ENCODE measurements at regions not wholly inside any gene's neighbourhood (a gene's known extent, or its start where the extent isn't known, plus 50 kb on each side); places are given as distances from the start of the nearest gene placed in this dataset.

DNA sequence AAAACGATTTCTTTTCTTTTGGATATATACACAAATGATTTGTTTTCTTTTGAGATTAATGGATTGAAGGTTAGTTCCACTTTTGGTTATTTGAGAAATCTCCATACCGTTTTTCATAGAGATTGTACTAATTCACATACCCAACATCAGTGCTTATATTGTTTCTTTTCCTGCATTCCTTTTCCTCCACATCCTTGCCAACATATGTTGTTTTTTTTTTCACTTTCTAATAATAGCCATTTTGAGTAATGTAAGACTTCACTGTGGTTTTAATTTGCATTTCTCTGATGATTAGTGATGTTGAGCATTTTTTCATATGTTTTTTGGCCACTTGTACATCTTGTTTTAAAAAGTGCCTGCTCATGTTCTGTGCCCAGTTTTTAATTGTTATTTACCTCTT is 846.4 kb upstream of the EYS start:
- no peaks in the 10 kb centered on the region for H3K36me3 ChIP-seq (ENCODE audit: insufficient read depth, low read length)
- no peaks in the 10 kb centered on the region for H3K36me3 Mint-ChIP-seq
- H3K4me3 ChIP-seq (ENCODE audit: low read length in 2 of 2): no peak overlapping the region
- H3K27me3 Mint-ChIP-seq: no peaks in the 10 kb centered on the region
- no peak for DNase-seq
- H3K9me3 ChIP-seq (ENCODE audit: control insufficient read depth in 1 of 2, low read length in 2 of 2): no peaks in the 10 kb centered on the region
- H3K4me1 Mint-ChIP-seq: no peaks in the 10 kb centered on the region
- no peak overlapping the region for H3K4me3 Mint-ChIP-seq
- ChIA-PET CTCF (ENCODE audit: partially characterized antibody) (no interaction called here), POLR2A (ENCODE audit: partially characterized antibody) (no interaction called here)
- H3K27ac Mint-ChIP-seq: no peak overlapping the region
- no peak overlapping the region for H3K27ac ChIP-seq (ENCODE audit: low read depth, low read length)
- intact Hi-C loops (cut with micrococcal nuclease): no loop called here
- H3K9me3 Mint-ChIP-seq: peaks cover 0 to 25% (median 12%) of the 10 kb centered on the region in 8 donors
- H3K27me3 ChIP-seq (ENCODE audit: insufficient read depth, low read length): no peaks in the 10 kb centered on the region
- H3K4me1 ChIP-seq (ENCODE audit: insufficient read depth, low read length): no peaks in the 10 kb centered on the region

DNA sequence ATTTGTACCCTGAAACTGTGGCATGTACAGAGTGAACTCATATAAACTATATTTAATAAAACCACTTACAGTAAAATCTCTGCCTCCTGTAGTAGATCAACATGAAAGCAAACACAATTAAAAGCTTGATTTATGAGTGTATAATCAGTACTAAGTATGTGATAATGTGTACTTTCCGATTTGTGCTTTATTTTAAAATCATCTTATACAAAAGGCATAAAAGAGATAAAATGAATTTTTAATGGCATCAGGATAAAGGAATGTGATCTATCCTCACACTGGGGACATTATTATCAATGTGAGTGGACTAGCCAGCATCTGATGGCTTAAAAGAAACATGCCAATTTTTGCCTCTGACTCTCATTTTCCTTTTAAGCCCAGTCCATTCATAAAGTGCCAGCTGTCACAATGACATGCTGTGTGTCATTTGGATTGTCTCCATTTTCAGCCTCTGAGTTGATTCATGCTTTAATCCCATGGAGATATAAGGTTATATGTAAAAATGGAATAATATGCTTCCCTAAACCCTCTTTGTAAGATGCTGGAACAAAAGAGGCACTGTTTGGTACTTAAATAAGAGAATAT is 831.6 kb upstream of the EYS start:
- Histone ChIP-seq H3K27ac (ENCODE audit: low read depth, low read length) (no peak overlapping the region), H3K27me3 (ENCODE audit: insufficient read depth, low read length) (no peaks in the 10 kb centered on the region), H3K9me3 (ENCODE audit: control insufficient read depth in 1 of 2, low read length in 2 of 2) (no peaks in the 10 kb centered on the region), H3K4me3 (ENCODE audit: low read length in 2 of 2) (no peak overlapping the region), H3K36me3 (ENCODE audit: insufficient read depth, low read length) (no peaks in the 10 kb centered on the region), H3K4me1 (ENCODE audit: insufficient read depth, low read length) (no peaks in the 10 kb centered on the region)
- H3K27me3 Mint-ChIP-seq: no peaks in the 10 kb centered on the region
- POLR2A ChIA-PET (ENCODE audit: partially characterized antibody): no interaction called here
- CTCF ChIA-PET (ENCODE audit: partially characterized antibody): no interaction called here
- no peaks in the 10 kb centered on the region for H3K4me1 Mint-ChIP-seq
- DNase-seq: no peak
- H3K9me3 Mint-ChIP-seq: peaks cover 3 to 16% (median 8%) of the 10 kb centered on the region in 8 donors
- no peaks in the 10 kb centered on the region for H3K36me3 Mint-ChIP-seq
- H3K4me3 Mint-ChIP-seq: no peak overlapping the region
- intact Hi-C loops (cut with micrococcal nuclease): no loop called here
- H3K27ac Mint-ChIP-seq: no peak overlapping the region

DNA sequence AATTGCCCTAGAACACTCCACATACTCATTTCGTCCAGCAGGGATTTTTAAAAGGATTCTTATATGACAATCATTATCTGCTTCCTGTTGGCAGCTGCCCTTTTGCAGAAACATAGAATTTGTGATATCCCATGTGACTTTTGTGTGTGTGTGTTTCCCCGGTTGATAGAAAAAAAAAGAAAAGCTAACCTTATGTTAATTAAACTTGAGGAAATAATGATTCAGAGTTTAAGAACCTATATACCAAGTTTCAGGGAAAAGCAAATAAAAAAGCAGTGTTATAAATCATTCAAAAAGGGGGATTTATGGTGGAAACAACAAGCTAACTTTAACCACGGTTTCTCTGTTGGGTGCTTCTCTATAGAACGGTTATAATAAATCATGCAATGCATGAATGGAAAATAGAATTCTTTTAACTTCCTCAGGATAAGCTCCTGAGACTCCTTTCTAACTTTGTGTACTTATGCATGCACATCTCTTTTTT is 826.9 kb upstream of the EYS start:
- Mint-ChIP-seq H3K27me3 (no peaks in the 10 kb centered on the region), H3K27ac (no peak overlapping the region), H3K36me3 (no peaks in the 10 kb centered on the region), H3K4me1 (no peaks in the 10 kb centered on the region), H3K4me3 (no peak overlapping the region), H3K9me3 (peaks cover 0 to 8% (median 3%) of the 10 kb centered on the region in 8 donors)
- intact Hi-C loops (cut with micrococcal nuclease): no loop called here
- no peaks in the 10 kb centered on the region for H3K4me1 ChIP-seq (ENCODE audit: insufficient read depth, low read length)
- no peaks in the 10 kb centered on the region for H3K9me3 ChIP-seq (ENCODE audit: control insufficient read depth in 1 of 2, low read length in 2 of 2)
- H3K27me3 ChIP-seq (ENCODE audit: insufficient read depth, low read length): no peaks in the 10 kb centered on the region
- POLR2A ChIA-PET (ENCODE audit: partially characterized antibody): no interaction called here
- no peak overlapping the region for H3K27ac ChIP-seq (ENCODE audit: low read depth, low read length)
- no peaks in the 10 kb centered on the region for H3K36me3 ChIP-seq (ENCODE audit: insufficient read depth, low read length)
- no peak for DNase-seq
- CTCF ChIA-PET (ENCODE audit: partially characterized antibody): no interaction called here
- no peak overlapping the region for H3K4me3 ChIP-seq (ENCODE audit: low read length in 2 of 2)

DNA sequence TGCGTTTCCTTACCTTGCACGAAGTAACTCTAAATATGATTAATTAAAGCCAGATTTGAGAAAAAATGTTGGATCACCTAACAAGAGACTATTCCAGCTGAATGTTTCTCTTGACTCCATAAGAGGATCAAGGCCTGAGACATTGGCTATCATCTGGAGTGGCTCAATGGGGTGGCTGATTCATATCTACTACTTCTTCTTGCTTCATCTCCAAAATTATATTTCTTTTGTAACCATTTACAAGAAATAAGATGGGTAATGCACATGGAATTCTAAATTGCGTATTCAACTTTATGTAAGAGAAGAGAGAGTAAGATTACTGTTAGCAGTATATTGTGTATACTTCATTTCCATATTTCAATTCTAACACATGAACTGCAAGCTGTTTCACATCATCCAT is 819.0 kb upstream of the EYS start:
- no peak overlapping the region for H3K4me3 Mint-ChIP-seq
- no peak overlapping the region for H3K27ac Mint-ChIP-seq
- no peak for DNase-seq
- Histone ChIP-seq H3K4me1 (ENCODE audit: insufficient read depth, low read length) (no peaks in the 10 kb centered on the region), H3K4me3 (ENCODE audit: low read length in 2 of 2) (no peak overlapping the region), H3K27me3 (ENCODE audit: insufficient read depth, low read length) (no peaks in the 10 kb centered on the region), H3K36me3 (ENCODE audit: insufficient read depth, low read length) (no peaks in the 10 kb centered on the region), H3K27ac (ENCODE audit: low read depth, low read length) (no peak overlapping the region), H3K9me3 (ENCODE audit: control insufficient read depth in 1 of 2, low read length in 2 of 2) (no peaks in the 10 kb centered on the region)
- intact Hi-C loops (cut with micrococcal nuclease): no loop called here
- no peaks in the 10 kb centered on the region for H3K36me3 Mint-ChIP-seq
- no peaks in the 10 kb centered on the region for H3K4me1 Mint-ChIP-seq
- no peaks in the 10 kb centered on the region for H3K27me3 Mint-ChIP-seq
- H3K9me3 Mint-ChIP-seq: peaks cover 0 to 11% (median 1%) of the 10 kb centered on the region in 8 donors
- CTCF ChIA-PET (ENCODE audit: partially characterized antibody): no interaction called here
- POLR2A ChIA-PET (ENCODE audit: partially characterized antibody): no interaction called here

DNA sequence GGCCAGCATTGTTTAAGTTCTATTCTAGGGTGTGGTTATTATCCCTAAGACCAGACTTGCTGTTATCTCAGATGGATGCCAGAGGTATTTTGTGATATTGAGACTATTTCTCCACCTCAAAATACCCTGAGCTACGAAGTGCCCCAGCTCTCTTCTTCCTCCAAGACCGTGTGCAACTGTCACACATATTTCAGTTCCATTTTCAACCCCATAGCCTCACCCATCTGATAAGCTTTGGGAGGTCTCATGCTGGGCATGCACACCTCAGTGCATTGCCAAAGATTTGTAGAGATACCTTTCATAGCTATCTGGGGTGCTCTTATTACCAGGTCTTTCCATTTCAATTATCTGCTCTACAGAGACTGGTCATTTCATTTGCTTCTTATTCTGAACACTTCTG is 815.8 kb upstream of the EYS start:
- CTCF ChIA-PET (ENCODE audit: partially characterized antibody): no interaction called here
- no peak overlapping the region for H3K4me3 Mint-ChIP-seq
- no peaks in the 10 kb centered on the region for H3K36me3 Mint-ChIP-seq
- H3K4me1 Mint-ChIP-seq: no peaks in the 10 kb centered on the region
- H3K9me3 ChIP-seq (ENCODE audit: control insufficient read depth in 1 of 2, low read length in 2 of 2): no peaks in the 10 kb centered on the region
- no peak overlapping the region for H3K27ac ChIP-seq (ENCODE audit: low read depth, low read length)
- no peaks in the 10 kb centered on the region for H3K27me3 Mint-ChIP-seq
- no peak for DNase-seq
- no peak overlapping the region for H3K4me3 ChIP-seq (ENCODE audit: low read length in 2 of 2)
- H3K27ac Mint-ChIP-seq: no peak overlapping the region
- no peaks in the 10 kb centered on the region for H3K36me3 ChIP-seq (ENCODE audit: insufficient read depth, low read length)
- intact Hi-C loops (cut with micrococcal nuclease): no loop called here
- POLR2A ChIA-PET (ENCODE audit: partially characterized antibody): no interaction called here
- H3K27me3 ChIP-seq (ENCODE audit: insufficient read depth, low read length): no peaks in the 10 kb centered on the region
- H3K4me1 ChIP-seq (ENCODE audit: insufficient read depth, low read length): no peaks in the 10 kb centered on the region
- H3K9me3 Mint-ChIP-seq: peaks cover 0 to 16% (median 3%) of the 10 kb centered on the region in 8 donors

DNA sequence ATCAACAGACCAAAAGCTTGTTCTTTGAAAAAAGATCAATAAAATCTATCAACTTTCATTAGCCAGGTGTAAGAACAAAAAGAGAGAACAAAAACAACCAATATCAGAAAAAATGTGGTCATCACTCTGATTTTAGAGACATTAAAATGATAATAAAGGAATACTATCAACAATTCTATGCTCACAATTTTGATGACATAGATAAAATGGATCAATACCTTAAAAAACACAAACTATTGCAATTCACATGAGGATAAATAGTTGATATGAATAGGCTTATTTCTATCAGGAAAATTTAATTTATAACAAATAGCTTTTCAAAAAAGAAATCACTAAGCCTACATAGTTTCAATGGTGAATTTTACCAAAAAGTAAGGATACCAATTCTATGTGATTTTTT is 809.4 kb upstream of the EYS start:
- H3K4me3 Mint-ChIP-seq: no peak overlapping the region
- ChIA-PET CTCF (ENCODE audit: partially characterized antibody) (no interaction called here), POLR2A (ENCODE audit: partially characterized antibody) (no interaction called here)
- no peaks in the 10 kb centered on the region for H3K4me1 Mint-ChIP-seq
- H3K4me3 ChIP-seq (ENCODE audit: low read length in 2 of 2): no peak overlapping the region
- no peaks in the 10 kb centered on the region for H3K36me3 Mint-ChIP-seq
- no peak overlapping the region for H3K27ac Mint-ChIP-seq
- no peaks in the 10 kb centered on the region for H3K36me3 ChIP-seq (ENCODE audit: insufficient read depth, low read length)
- DNase-seq: no peak
- no peaks in the 10 kb centered on the region for H3K27me3 Mint-ChIP-seq
- no peaks in the 10 kb centered on the region for H3K27me3 ChIP-seq (ENCODE audit: insufficient read depth, low read length)
- no peaks in the 10 kb centered on the region for H3K9me3 ChIP-seq (ENCODE audit: control insufficient read depth in 1 of 2, low read length in 2 of 2)
- intact Hi-C loops (cut with micrococcal nuclease): no loop called here
- H3K4me1 ChIP-seq (ENCODE audit: insufficient read depth, low read length): no peaks in the 10 kb centered on the region
- no peak overlapping the region for H3K27ac ChIP-seq (ENCODE audit: low read depth, low read length)
- H3K9me3 Mint-ChIP-seq: peaks cover 0 to 16% (median 3%) of the 10 kb centered on the region in 8 donors

DNA sequence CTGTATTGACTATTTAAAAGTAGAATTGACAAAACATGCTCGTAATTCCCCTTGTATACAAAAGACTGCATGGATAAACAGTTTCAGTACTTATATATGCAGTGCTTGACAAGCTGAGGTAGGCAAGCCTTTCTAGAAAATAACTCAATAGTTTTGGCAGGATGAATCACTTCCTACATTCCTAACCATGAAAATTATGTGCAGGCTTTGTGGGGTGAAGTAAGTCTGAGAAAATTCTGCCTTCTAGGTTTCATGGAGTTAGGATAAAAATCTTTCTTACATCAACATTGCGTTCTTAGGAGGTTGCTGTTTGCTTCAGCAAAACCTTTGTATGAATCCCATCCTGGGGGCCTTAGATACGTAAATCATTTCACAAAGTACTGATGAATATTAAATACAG is 801.4 kb upstream of the EYS start:
- no peak for DNase-seq
- Histone ChIP-seq H3K27me3 (ENCODE audit: insufficient read depth, low read length) (no peaks in the 10 kb centered on the region), H3K27ac (ENCODE audit: low read depth, low read length) (no peak overlapping the region), H3K36me3 (ENCODE audit: insufficient read depth, low read length) (no peaks in the 10 kb centered on the region), H3K4me1 (ENCODE audit: insufficient read depth, low read length) (no peaks in the 10 kb centered on the region), H3K9me3 (ENCODE audit: control insufficient read depth in 1 of 2, low read length in 2 of 2) (no peaks in the 10 kb centered on the region), H3K4me3 (ENCODE audit: low read length in 2 of 2) (no peak overlapping the region)
- ChIA-PET CTCF (ENCODE audit: partially characterized antibody) (no interaction called here), POLR2A (ENCODE audit: partially characterized antibody) (no interaction called here)
- Mint-ChIP-seq H3K36me3 (no peaks in the 10 kb centered on the region), H3K4me3 (no peak overlapping the region), H3K27ac (no peak overlapping the region), H3K4me1 (no peaks in the 10 kb centered on the region), H3K9me3 (peaks cover 2 to 24% (median 8%) of the 10 kb centered on the region in 8 donors), H3K27me3 (no peaks in the 10 kb centered on the region)
- intact Hi-C loops (cut with micrococcal nuclease): no loop called here

DNA sequence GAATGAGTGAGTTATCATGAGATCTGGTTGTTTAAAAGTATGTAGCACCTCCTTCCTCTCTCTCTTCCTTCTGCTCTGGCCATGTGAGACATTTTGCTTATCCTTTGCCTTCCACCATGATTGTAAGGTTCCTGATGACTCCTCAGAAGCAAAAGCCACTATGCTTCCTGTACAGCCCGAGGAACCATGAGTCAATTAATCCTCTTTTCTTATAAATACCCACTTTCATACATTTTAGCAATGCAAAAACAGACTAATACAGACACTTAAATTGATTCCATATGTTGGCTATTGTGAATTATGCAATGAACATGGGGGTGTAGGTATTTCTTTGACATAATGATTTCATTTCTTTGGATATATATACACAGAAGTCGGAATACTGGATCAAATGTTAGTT is 792.8 kb upstream of the EYS start:
- Mint-ChIP-seq H3K4me1 (no peaks in the 10 kb centered on the region), H3K9me3 (peaks cover 0 to 16% (median 6%) of the 10 kb centered on the region in 8 donors), H3K27me3 (no peaks in the 10 kb centered on the region), H3K4me3 (no peak overlapping the region), H3K36me3 (no peaks in the 10 kb centered on the region), H3K27ac (no peak overlapping the region)
- no peaks in the 10 kb centered on the region for H3K9me3 ChIP-seq (ENCODE audit: control insufficient read depth in 1 of 2, low read length in 2 of 2)
- intact Hi-C loops (cut with micrococcal nuclease): no loop called here
- DNase-seq: no peak
- ChIA-PET CTCF (ENCODE audit: partially characterized antibody) (no interaction called here), POLR2A (ENCODE audit: partially characterized antibody) (no interaction called here)
- H3K36me3 ChIP-seq (ENCODE audit: insufficient read depth, low read length): no peaks in the 10 kb centered on the region
- no peaks in the 10 kb centered on the region for H3K27me3 ChIP-seq (ENCODE audit: insufficient read depth, low read length)
- no peak overlapping the region for H3K27ac ChIP-seq (ENCODE audit: low read depth, low read length)
- H3K4me1 ChIP-seq (ENCODE audit: insufficient read depth, low read length): no peaks in the 10 kb centered on the region
- no peak overlapping the region for H3K4me3 ChIP-seq (ENCODE audit: low read length in 2 of 2)
